ENCODE measurements at regions not wholly inside any gene's neighbourhood (a gene's known extent, or its start where the extent isn't known, plus 50 kb on each side); places are given as distances from the start of the nearest gene placed in this dataset.

GRCh38 chr4:170988446-170988845 lies 824.8 kb upstream of the GALNTL6 start:
- no peaks in the 10 kb centered on the region for H3K27me3 Mint-ChIP-seq (ENCODE audit: insufficient read depth, unreplicated experiment)
- intact Hi-C loops (cut with micrococcal nuclease), result no loop called here
- no peak for TF ChIP-seq CTCF (IDR thresholded peaks at IDR 0.05; ENCODE audit: unreplicated experiment)
- ChIA-PET CTCF (no interaction called here), POLR2A (interaction anchor here (0.5 to 0.6 kb wide), 2 partner anchors 9 to 725 kb away, joined by 3 read pairs; no protein-coding TSS in a partner anchor)
- H3K27ac Mint-ChIP-seq (ENCODE audit: low read depth, unreplicated experiment), result no peak overlapping the region
- H3K9me3 Mint-ChIP-seq (ENCODE audit: unreplicated experiment), result peaks cover 8% of the 10 kb centered on the region
- H3K4me3 Mint-ChIP-seq (ENCODE audit: unreplicated experiment), result no peak overlapping the region
- H3K36me3 Mint-ChIP-seq (ENCODE audit: insufficient read depth, unreplicated experiment), result no peaks in the 10 kb centered on the region
- no peak for DNase-seq (ENCODE audit: unreplicated experiment)
- no peaks in the 10 kb centered on the region for H3K4me1 Mint-ChIP-seq (ENCODE audit: insufficient read depth, unreplicated experiment)
- BruUV-seq (replicated peaks), result no TSS peak

GRCh38 chr4:170979736-170980135 lies 833.5 kb upstream of the GALNTL6 start:
- POLR2A ChIA-PET, result interaction anchor here (0.7 kb wide), 1 partner anchor 9 kb away, joined by 3 read pairs; no protein-coding TSS in a partner anchor
- H3K9me3 Mint-ChIP-seq (ENCODE audit: unreplicated experiment), result no peaks in the 10 kb centered on the region

GRCh38 chr4:170978990-170979389 lies 834.2 kb upstream of the GALNTL6 start:
- H3K27ac Mint-ChIP-seq (ENCODE audit: low read depth, unreplicated experiment), result no peak overlapping the region
- no peak overlapping the region for H3K4me3 Mint-ChIP-seq (ENCODE audit: unreplicated experiment)
- intact Hi-C loops (cut with micrococcal nuclease), result no loop called here
- no peak for DNase-seq (ENCODE audit: unreplicated experiment)
- no TSS peak for BruUV-seq (replicated peaks)
- TF ChIP-seq CTCF (IDR thresholded peaks at IDR 0.05; ENCODE audit: unreplicated experiment), result no peak
- POLR2A ChIA-PET, result interaction anchor here (0.7 kb wide), 1 partner anchor 9 kb away, joined by 3 read pairs; no protein-coding TSS in a partner anchor
- no peaks in the 10 kb centered on the region for H3K27me3 Mint-ChIP-seq (ENCODE audit: insufficient read depth, unreplicated experiment)
- no peaks in the 10 kb centered on the region for H3K4me1 Mint-ChIP-seq (ENCODE audit: insufficient read depth, unreplicated experiment)
- CTCF ChIA-PET, result interaction anchor here (0.6 to 1.4 kb wide), 4 partner anchors 77 to 1143 kb away, joined by 3 to 4 read pairs (median 4); no protein-coding TSS in a partner anchor
- no peaks in the 10 kb centered on the region for H3K36me3 Mint-ChIP-seq (ENCODE audit: insufficient read depth, unreplicated experiment)
- H3K9me3 Mint-ChIP-seq (ENCODE audit: unreplicated experiment), result no peaks in the 10 kb centered on the region

More at GRCh38 chr4:170979736-170980135, 833.5 kb upstream of the GALNTL6 start:
- no peaks in the 10 kb centered on the region for H3K4me1 Mint-ChIP-seq (ENCODE audit: insufficient read depth, unreplicated experiment)
- intact Hi-C loops (cut with micrococcal nuclease), result no loop called here
- TF ChIP-seq CTCF (IDR thresholded peaks at IDR 0.05; ENCODE audit: unreplicated experiment), result no peak
- no peaks in the 10 kb centered on the region for H3K27me3 Mint-ChIP-seq (ENCODE audit: insufficient read depth, unreplicated experiment)
- CTCF ChIA-PET, result interaction anchor here (0.6 to 1.4 kb wide), 3 partner anchors 10 to 736 kb away, joined by 3 to 4 read pairs (median 3); no protein-coding TSS in a partner anchor
- H3K27ac Mint-ChIP-seq (ENCODE audit: low read depth, unreplicated experiment), result no peak overlapping the region
- H3K36me3 Mint-ChIP-seq (ENCODE audit: insufficient read depth, unreplicated experiment), result no peaks in the 10 kb centered on the region
- no TSS peak for BruUV-seq (replicated peaks)
- no peak overlapping the region for H3K4me3 Mint-ChIP-seq (ENCODE audit: unreplicated experiment)
- DNase-seq (ENCODE audit: unreplicated experiment), result no peak

- no TSS peak for BruUV-seq (replicated peaks)
- no peaks in the 10 kb centered on the region for H3K36me3 Mint-ChIP-seq (ENCODE audit: insufficient read depth, unreplicated experiment)
- CTCF ChIA-PET, result interaction anchor here (0.7 kb wide), 1 partner anchor 452 kb away, joined by 5 read pairs; no protein-coding TSS in a partner anchor
- intact Hi-C loops (cut with micrococcal nuclease), result no loop called here
- no peaks in the 10 kb centered on the region for H3K27me3 Mint-ChIP-seq (ENCODE audit: insufficient read depth, unreplicated experiment)
- H3K9me3 Mint-ChIP-seq (ENCODE audit: unreplicated experiment), result no peaks in the 10 kb centered on the region
- H3K4me1 Mint-ChIP-seq (ENCODE audit: insufficient read depth, unreplicated experiment), result peaks cover 10% of the 10 kb centered on the region
- POLR2A ChIA-PET, result no interaction called here
- DNase-seq (ENCODE audit: unreplicated experiment), result no peak
- no peak overlapping the region for H3K27ac Mint-ChIP-seq (ENCODE audit: low read depth, unreplicated experiment)
- H3K4me3 Mint-ChIP-seq (ENCODE audit: unreplicated experiment), result no peak overlapping the region
- no peak for TF ChIP-seq CTCF (IDR thresholded peaks at IDR 0.05; ENCODE audit: unreplicated experiment)
Measured at GRCh38 chr4:170949084-170949483, 859.3 kb upstream of the AADAT start.
